ENCODE measurements at regions not wholly inside any gene's neighbourhood (a gene's known extent, or its start where the extent isn't known, plus 50 kb on each side); places are given as distances from the start of the nearest gene placed in this dataset.

DNA sequence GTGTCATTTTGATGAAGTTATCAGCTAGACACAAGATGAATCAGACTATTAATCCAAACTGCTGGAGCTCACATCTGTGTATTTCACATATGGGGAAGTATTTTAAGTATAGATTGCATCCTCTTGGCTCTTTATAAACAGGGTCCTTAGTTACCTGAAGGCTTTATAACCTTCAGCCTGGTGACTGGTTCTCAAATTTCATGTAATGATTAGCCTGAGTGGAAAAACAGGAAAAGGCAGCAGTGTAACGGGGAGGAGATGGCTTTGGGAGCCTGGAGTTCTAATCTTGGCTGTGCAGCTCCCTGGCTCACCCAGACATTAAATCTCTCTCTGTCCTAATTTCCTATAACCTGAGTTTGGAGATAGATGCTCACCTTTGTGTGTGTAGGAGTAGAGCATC is 103.8 kb upstream of the HPF1 start:
- Mint-ChIP-seq H3K4me1 (no peaks in the 10 kb centered on the region), H3K27ac (no peak overlapping the region), H3K9me3 (ENCODE audit: insufficient read depth) (no peaks in the 10 kb centered on the region), H3K27me3 (peaks cover 3% of the 10 kb centered on the region), H3K4me3 (no peak overlapping the region)
- no peak overlapping the region for H3K4me3 ChIP-seq (ENCODE audit: control extremely low read depth in 1 of 5, extremely low read depth in 1 of 5, insufficient read depth in 1 of 5, low read depth in 2 of 5, low read length in 4 of 5)
- H3K9ac ChIP-seq (ENCODE audit: low read length) = no peak overlapping the region
- H3K4me1 ChIP-seq (ENCODE audit: control insufficient read depth in 2 of 2, insufficient read depth in 2 of 2, low read length in 2 of 2) = no peaks in the 10 kb centered on the region
- no peak overlapping the region for H3K4me2 ChIP-seq (replicated peaks; ENCODE audit: low read depth, low read length, poor library complexity, severe bottlenecking)
- no peaks in the 10 kb centered on the region for H4K20me1 ChIP-seq (ENCODE audit: control insufficient read depth, insufficient read depth, low read length, poor library complexity, severe bottlenecking)
- no peaks in the 10 kb centered on the region for H3K79me2 ChIP-seq (ENCODE audit: control insufficient read depth, insufficient read depth, low read length)
- H3K36me3 ChIP-seq (replicated peaks in 1 of 2; ENCODE audit: control extremely low read depth in 1 of 2, control insufficient read depth in 1 of 2, extremely low read depth in 1 of 2, insufficient read depth in 2 of 2, low read length in 1 of 2) = no peaks in the 10 kb centered on the region
- H3K27me3 ChIP-seq (replicated peaks in 1 of 4; ENCODE audit: control extremely low read depth in 1 of 4, control insufficient read depth in 3 of 4, insufficient read depth in 4 of 4, low read length in 3 of 4) = peaks cover 0 to 2% (median 0%) of the 10 kb centered on the region in 4 experiments
- no peak for DNase-seq
- no peak overlapping the region for H2AFZ ChIP-seq (ENCODE audit: insufficient read depth, low read depth, low read length, poor library complexity, severe bottlenecking)
- POLR2A ChIA-PET = no interaction called here
- intact Hi-C loops (cut with micrococcal nuclease) = no loop called here
- TF ChIP-seq EZH2 (IDR thresholded peaks at IDR 0.05; ENCODE audit: borderline replicate concordance, insufficient read depth, low read depth, low read length, poor library complexity, severe bottlenecking) = no peak
- TF ChIP-seq CTCF (IDR thresholded peaks at IDR 0.05) = no peak
- ATAC-seq (ENCODE audit: low read depth) = no peak
- CTCF ChIA-PET = no interaction called here
- WGBS (ENCODE audit: insufficient coverage) = no CpG with 5 or more reads among the region's 1 CpG
- H3K9me3 ChIP-seq (ENCODE audit: control extremely low read depth in 1 of 3, control insufficient read depth in 2 of 3, insufficient read depth in 1 of 3, low read length in 2 of 3) = no peaks in the 10 kb centered on the region
- H3K27ac ChIP-seq (ENCODE audit: low read length in 2 of 2) = no peak overlapping the region

GRCh38 chr4:169859366-169860216 is 101.8 kb upstream of the HPF1 start:
- CTCF ChIA-PET = no interaction called here
- H3K27ac Mint-ChIP-seq = no peak overlapping the region
- intact Hi-C loops (cut with micrococcal nuclease) = no loop called here

More at GRCh38 chr4:169859366-169860216, 101.8 kb upstream of the HPF1 start:
- Mint-ChIP-seq H3K4me3 (no peak overlapping the region), H3K9me3 (ENCODE audit: insufficient read depth) (no peaks in the 10 kb centered on the region), H3K27me3 (peaks cover 5% of the 10 kb centered on the region), H3K4me1 (no peaks in the 10 kb centered on the region)
- H4K20me1 ChIP-seq (ENCODE audit: control insufficient read depth, insufficient read depth, low read length, poor library complexity, severe bottlenecking) = no peaks in the 10 kb centered on the region
- TF ChIP-seq EZH2 (IDR thresholded peaks at IDR 0.05; ENCODE audit: borderline replicate concordance, insufficient read depth, low read depth, low read length, poor library complexity, severe bottlenecking) = no peak
- no peak for TF ChIP-seq CTCF (IDR thresholded peaks at IDR 0.05)
- no peak overlapping the region for H3K4me3 ChIP-seq (ENCODE audit: control extremely low read depth in 1 of 5, extremely low read depth in 1 of 5, insufficient read depth in 1 of 5, low read depth in 2 of 5, low read length in 4 of 5)
- no peak overlapping the region for H3K9ac ChIP-seq (ENCODE audit: low read length)
- no peak overlapping the region for H3K4me2 ChIP-seq (replicated peaks; ENCODE audit: low read depth, low read length, poor library complexity, severe bottlenecking)
- no peaks in the 10 kb centered on the region for H3K36me3 ChIP-seq (replicated peaks in 1 of 2; ENCODE audit: control extremely low read depth in 1 of 2, control insufficient read depth in 1 of 2, extremely low read depth in 1 of 2, insufficient read depth in 2 of 2, low read length in 1 of 2)
- WGBS (ENCODE audit: insufficient coverage) = 93% methylated on average over 10 of the region's 14 CpGs
- H3K9me3 ChIP-seq (ENCODE audit: control extremely low read depth in 1 of 3, control insufficient read depth in 2 of 3, insufficient read depth in 1 of 3, low read length in 2 of 3) = no peaks in the 10 kb centered on the region
- no peak overlapping the region for H2AFZ ChIP-seq (ENCODE audit: insufficient read depth, low read depth, low read length, poor library complexity, severe bottlenecking)
- DNase-seq (no peak), ATAC-seq (ENCODE audit: low read depth) (no peak)
- no peaks in the 10 kb centered on the region for H3K79me2 ChIP-seq (ENCODE audit: control insufficient read depth, insufficient read depth, low read length)
- H3K27me3 ChIP-seq (replicated peaks in 1 of 4; ENCODE audit: control extremely low read depth in 1 of 4, control insufficient read depth in 3 of 4, insufficient read depth in 4 of 4, low read length in 3 of 4) = peaks cover 0 to 2% (median 0%) of the 10 kb centered on the region in 4 experiments
- H3K4me1 ChIP-seq (ENCODE audit: control insufficient read depth in 2 of 2, insufficient read depth in 2 of 2, low read length in 2 of 2) = no peaks in the 10 kb centered on the region
- H3K27ac ChIP-seq (ENCODE audit: low read length in 2 of 2) = no peak overlapping the region
- POLR2A ChIA-PET = no interaction called here
